ENCODE measurements at regions not wholly inside any gene's neighbourhood (a gene's known extent, or its start where the extent isn't known, plus 50 kb on each side); places are given as distances from the start of the nearest gene placed in this dataset.

GRCh38 chr17:10249271-10250010, 51.0 kb upstream of the GAS7 start:
- Mint-ChIP-seq H3K27ac (no peak overlapping the region), H3K4me3 (no peak overlapping the region), H3K27me3 (no peaks in the 10 kb centered on the region), H3K9me3 (peaks cover 2% of the 10 kb centered on the region), H3K4me1 (peaks cover 12% of the 10 kb centered on the region), H3K36me3 (ENCODE audit: low read depth) (peaks cover 2% of the 10 kb centered on the region)
- POLR2A ChIA-PET: no interaction called here
- intact Hi-C loops (cut with micrococcal nuclease): no loop called here
- no peak for DNase-seq
- no peak for TF ChIP-seq CTCF (IDR thresholded peaks at IDR 0.05)
- CTCF ChIA-PET: interaction anchor here (0.9 kb wide), 1 partner anchor 23 kb away, joined by 4 read pairs; no protein-coding TSS in a partner anchor
- ATAC-seq (ENCODE audit: low read depth): no peak

Measured in activated B cell treated with CpG ODN at 0.5 μM for 24 hours (primary cell).